Stimulated activated CD4-positive, alpha-beta T cell treated with anti-CD3 and anti-CD28 coated beads, TNF-alpha, amount 100 ng/mL, for 48 hours (primary cell): ENCODE measurements at regions not wholly inside any gene's neighbourhood (a gene's known extent, or its start where the extent isn't known, plus 50 kb on each side); places are given as distances from the start of the nearest gene placed in this dataset.
"Not testable (repeated sequence)": the region's sequence is repeated elsewhere in the genome, so short reads cannot be mapped to it uniquely, and the experiment has no call there.

Experiments used
- DNase-seq, 3 donors: peaks; one replicate each; pipeline ENCODE4 v3.0.0-alpha.2; 2020; ENCODE audit warnings: low read depth in 3 of 3

GRCh38 chr13:81295177-81295576 lies 954.3 kb upstream of the SPRY2 start:
- DNase-seq, result no peak

DNA sequence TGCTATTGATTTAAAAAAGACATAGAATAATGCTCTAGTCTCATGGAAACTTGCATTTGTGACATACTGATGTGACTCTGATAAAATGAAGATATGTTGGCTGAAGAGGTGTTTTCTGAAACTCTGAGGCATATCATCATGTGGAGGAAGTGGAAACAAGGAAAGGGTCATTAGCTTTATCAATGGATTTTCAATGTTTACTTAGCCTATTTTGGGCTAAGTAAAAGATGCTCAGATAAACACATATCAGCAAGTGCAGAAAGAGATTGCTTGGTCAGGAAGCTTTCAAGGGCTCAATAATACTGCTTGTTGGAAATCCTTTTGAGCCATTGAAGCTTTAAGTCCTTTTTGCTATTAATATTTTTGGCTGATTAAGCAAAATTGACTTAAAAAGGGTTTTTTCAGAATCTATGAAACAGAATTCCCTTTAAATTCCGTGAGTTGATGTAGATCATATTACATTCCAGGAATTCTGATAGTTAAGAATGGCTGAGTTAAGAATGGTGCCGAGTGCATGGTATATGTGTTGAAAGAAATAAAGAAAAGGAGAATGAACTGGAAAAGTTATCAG lies 952.8 kb upstream of the SPRY2 start:
- DNase-seq, result no peak

- no peak for DNase-seq
Observed at GRCh38 chr13:81283561-81283960, 942.6 kb upstream of the SPRY2 start.

GRCh38 chr13:81283062-81283461 lies 942.1 kb upstream of the SPRY2 start:
- no peak for DNase-seq

DNA sequence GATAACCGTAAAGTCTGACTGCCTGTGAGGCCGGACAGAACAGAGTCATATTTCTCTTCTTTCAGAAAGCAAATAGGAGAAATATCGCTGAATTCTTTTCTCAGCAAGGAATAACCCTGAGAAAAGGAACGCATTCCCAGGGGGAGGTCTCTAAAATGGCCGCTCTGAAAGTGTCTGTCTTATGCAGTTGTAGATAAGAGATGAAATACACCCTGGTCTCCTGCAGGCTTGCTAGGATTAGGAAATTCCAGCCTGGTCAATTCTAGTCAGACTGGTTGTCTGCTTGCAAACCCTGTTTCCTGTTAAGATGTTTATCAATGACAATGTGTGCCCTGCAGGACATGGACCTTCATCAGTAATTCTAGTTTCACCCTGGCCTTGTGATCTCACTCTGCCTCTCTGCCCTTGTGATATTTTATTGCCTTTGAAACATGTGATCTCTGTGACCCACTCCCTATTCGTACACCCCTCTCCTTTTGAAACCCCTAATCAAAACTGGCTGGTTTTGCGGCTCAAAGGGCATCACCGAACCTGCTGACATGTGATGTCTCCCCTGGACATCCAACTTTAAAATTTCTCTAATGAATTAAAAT lies 934.8 kb upstream of the SPRY2 start:
- DNase-seq, result no peak

DNA sequence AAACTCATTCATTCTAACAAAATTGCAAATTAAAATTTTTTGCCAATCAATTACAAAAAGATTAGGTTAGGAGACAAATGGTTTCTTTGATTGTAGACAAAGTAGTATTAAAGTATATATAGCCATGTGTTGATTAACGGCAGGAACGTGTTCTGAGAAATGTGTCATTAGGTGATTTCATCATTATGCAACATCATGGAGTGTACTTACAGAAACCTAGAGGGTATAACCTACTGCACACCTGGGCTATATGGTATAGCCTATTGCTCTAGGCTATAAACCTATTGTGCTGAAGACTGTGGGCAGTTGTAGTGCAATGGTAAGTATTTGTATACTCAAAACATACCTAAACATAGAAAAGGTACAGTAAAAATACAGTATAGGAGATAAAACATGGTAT lies 906.8 kb upstream of the SPRY2 start:
- no peak for DNase-seq

GRCh38 chr13:81246556-81246955 lies 905.6 kb upstream of the SPRY2 start:
- DNase-seq, result no peak

DNA sequence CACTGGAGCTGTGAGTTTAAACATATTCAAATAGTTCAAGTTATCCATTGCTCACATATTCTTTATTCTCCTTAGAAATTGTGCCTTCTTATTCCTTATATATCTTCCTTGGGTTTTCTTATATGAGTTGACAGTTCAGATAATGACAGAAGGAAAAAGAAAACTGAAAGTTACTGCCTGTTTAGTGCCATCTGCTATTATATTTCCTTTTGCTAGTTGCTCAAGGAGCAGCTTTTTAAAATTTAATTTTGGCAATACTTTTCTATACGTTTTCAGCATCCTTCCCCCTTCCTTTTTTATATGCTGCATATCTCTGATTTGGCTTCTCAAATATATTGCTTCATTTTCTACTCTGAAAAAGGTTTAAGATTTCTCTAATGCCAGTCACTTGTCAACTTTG lies 903.1 kb upstream of the SPRY2 start:
- DNase-seq, result no peak

DNA sequence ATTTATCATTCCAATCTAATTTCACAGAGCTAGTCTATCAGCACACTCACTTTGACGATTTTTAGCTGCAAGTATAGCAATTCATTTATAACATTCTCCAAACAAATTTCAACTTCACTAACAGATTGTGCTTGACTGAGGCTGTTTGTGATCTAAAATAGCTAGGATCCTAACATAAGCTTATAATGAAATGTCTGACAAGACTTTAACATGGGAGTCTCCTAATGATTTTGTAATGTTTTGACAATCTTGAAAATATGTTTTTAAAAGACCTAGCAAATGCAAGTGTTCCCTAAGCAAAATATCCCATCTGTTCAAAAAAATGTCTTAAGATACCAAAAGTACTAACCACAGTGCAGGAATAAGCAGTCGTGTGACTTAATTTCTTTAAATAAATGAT lies 889.5 kb upstream of the SPRY2 start:
- no peak for DNase-seq

DNA sequence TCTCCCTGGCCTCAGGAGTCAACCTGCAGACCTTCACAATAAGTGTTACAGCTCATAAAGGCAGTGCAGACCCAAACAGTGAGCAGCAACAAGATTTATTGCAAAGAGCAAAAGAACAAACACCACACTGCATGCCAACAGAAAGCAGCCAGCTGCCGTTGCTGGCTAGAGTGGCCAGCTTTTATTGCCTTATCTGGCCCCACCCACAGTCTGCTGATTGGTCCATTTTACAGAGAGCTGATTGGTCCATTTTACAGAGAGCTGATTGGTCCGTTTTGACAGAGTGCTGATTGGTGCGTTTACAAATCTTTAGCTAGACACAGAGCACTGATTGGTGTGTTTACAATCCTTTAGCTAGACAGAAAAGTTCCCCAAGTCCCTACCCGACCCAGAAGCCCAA lies 885.9 kb upstream of the SPRY2 start:
- DNase-seq, result not testable (repeated sequence)

DNA sequence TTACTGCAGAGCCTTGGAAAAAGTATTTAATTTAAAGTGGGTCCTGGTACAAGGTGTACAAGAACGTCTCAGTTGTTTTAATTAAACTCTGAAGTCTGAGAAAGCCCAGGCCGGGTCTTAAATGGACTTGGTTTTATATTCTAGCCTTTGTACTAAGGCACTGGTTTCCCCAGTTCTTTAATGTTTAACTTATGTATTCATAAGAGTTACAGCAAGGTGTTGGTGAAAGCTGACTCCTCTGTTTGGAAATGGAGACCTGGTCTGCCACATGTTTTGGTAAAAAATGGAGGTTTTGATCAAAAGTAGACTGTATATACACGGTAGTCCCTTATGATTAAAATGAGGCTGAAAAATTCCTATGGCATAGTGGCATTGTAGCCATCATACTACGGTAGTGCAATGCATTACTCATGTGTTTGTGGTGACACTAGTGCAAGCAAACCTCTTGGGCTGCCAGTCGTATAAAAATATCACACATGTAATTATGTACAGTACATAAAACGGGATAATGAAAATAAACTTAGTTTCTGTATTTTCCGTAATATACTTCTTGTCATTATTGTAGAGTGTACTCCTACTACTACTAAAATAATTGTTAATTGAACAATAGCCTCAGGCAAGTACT lies 883.4 kb upstream of the SPRY2 start:
- DNase-seq, result no peak

- DNase-seq, result no peak
Observed at GRCh38 chr13:81223778-81224177, 882.9 kb upstream of the SPRY2 start.

- DNase-seq, result no peak
Observed at GRCh38 chr13:81211713-81212112, 870.8 kb upstream of the SPRY2 start.

- DNase-seq, result no peak
Observed at GRCh38 chr13:81207636-81208035, 866.7 kb upstream of the SPRY2 start.

DNA sequence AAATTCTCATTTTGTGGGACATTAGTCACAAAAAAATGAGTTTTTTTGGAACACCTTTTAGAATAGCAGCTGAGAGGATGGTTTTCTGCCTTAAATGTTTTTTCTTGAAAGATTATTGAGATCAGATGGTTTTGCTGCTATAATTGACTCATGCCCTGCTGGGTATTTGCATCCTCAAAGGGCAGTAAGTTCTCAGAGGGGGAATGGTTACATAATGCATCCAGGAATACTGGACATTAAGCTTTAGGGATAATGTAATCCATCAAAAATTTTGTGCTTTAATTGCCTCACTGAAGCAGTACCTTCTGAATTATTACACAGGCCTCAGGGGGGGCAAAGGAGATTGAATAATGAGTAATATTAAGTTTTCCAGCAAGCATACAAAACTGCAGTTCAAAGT lies 866.3 kb upstream of the SPRY2 start:
- no peak for DNase-seq

DNA sequence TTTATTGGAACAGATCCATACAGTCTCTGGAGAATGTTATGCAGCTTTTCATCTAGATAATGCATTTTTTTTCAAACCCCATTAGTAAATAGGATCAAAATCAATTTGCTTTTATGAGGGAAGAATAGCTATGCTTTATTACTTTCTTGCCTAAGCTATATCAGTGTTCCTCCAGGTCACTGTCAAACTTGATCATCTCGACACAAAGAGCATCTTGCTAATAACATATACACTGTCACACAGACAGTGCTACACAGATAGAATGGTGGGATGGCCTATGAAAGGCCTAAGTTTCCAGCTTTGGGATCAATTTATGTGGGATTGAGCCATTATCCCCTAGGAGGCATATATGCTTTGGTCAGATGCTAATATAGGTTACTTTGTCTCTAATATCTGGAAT lies 862.9 kb upstream of the SPRY2 start:
- no peak for DNase-seq

GRCh38 chr13:81199956-81200355 lies 859.0 kb upstream of the SPRY2 start:
- DNase-seq, result no peak

GRCh38 chr13:81197966-81198365 lies 857.0 kb upstream of the SPRY2 start:
- no peak for DNase-seq

DNA sequence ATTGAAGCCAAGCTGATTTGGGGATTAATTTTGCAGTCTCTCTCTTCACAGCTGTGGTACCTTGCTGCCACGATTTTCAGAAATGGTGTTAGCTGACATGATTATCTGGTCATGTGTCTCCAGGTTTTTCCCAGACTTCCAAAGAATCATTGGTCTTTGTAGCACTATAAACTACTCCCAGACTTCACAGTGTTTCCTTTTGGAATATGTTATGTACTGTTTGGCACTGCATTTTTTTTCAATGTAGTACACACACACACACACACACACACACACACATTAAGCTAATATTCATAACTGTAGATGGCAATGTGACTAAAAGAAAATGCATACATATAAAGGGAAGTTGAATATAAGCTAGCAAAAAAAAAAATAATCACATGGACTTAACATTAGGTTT lies 856.6 kb upstream of the SPRY2 start:
- DNase-seq, result no peak

- DNase-seq, result no peak
Observed at GRCh38 chr13:81194362-81194761, 853.4 kb upstream of the SPRY2 start.

GRCh38 chr13:81184556-81185265 lies 843.8 kb upstream of the SPRY2 start:
- DNase-seq, result no peak

- DNase-seq, result no peak
Observed at GRCh38 chr13:81172603-81173002, 831.7 kb upstream of the SPRY2 start.

GRCh38 chr13:81171065-81171647 lies 830.2 kb upstream of the SPRY2 start:
- DNase-seq, result no peak
